GM12874 (cell line): ENCODE measurements at regions not wholly inside any gene's neighbourhood (a gene's known extent, or its start where the extent isn't known, plus 50 kb on each side); places are given as distances from the start of the nearest gene placed in this dataset.

ENCODE experiments used
- CTCF ChIP-seq: IDR thresholded peaks from 2 replicates; pipeline ENCODE4 v1.5.1; 2011; ENCODE audit warnings: low read depth, mild to moderate bottlenecking, control low read depth, low read length, moderate library complexity; ENCODE audit not compliant: insufficient read depth

GRCh38 chr1:208516780-208517179, 272.6 kb upstream of the PLXNA2 start:
- TF ChIP-seq CTCF, result no peak

- TF ChIP-seq CTCF, result no peak
Observed at GRCh38 chr1:208520438-208521099, 276.4 kb upstream of the PLXNA2 start.

GRCh38 chr1:208521534-208521933, 277.4 kb upstream of the PLXNA2 start:
- TF ChIP-seq CTCF, result no peak

GRCh38 chr1:208523007-208523406, 278.8 kb upstream of the PLXNA2 start:
- no peak for TF ChIP-seq CTCF

GRCh38 chr1:208524376-208524775, 280.2 kb upstream of the PLXNA2 start:
- no peak for TF ChIP-seq CTCF

- TF ChIP-seq CTCF, result no peak
Observed at GRCh38 chr1:208524925-208525324, 280.7 kb upstream of the PLXNA2 start.

GRCh38 chr1:208525417-208525816, 281.2 kb upstream of the PLXNA2 start:
- no peak for TF ChIP-seq CTCF
